NCI-H748 (cell line): ENCODE measurements at regions not wholly inside any gene's neighbourhood (a gene's known extent, or its start where the extent isn't known, plus 50 kb on each side); places are given as distances from the start of the nearest gene placed in this dataset.

Experiments used
- DNase-seq: peaks from one replicate; lab custom pipeline; 2025; ENCODE audit not compliant: unreplicated experiment; lab: John Stamatoyannopoulos, UW

- DNase-seq, result no peak
Measured at GRCh38 chr5:144103611-144104485, 66.6 kb downstream of the YIPF5 start.

GRCh38 chr5:144105371-144105770 lies 65.1 kb downstream of the YIPF5 start:
- DNase-seq, result no peak

- DNase-seq, result no peak
Measured at GRCh38 chr5:144108131-144108530, 62.3 kb downstream of the YIPF5 start.
